ENCODE measurements at regions not wholly inside any gene's neighbourhood (a gene's known extent, or its start where the extent isn't known, plus 50 kb on each side); places are given as distances from the start of the nearest gene placed in this dataset.

DNA sequence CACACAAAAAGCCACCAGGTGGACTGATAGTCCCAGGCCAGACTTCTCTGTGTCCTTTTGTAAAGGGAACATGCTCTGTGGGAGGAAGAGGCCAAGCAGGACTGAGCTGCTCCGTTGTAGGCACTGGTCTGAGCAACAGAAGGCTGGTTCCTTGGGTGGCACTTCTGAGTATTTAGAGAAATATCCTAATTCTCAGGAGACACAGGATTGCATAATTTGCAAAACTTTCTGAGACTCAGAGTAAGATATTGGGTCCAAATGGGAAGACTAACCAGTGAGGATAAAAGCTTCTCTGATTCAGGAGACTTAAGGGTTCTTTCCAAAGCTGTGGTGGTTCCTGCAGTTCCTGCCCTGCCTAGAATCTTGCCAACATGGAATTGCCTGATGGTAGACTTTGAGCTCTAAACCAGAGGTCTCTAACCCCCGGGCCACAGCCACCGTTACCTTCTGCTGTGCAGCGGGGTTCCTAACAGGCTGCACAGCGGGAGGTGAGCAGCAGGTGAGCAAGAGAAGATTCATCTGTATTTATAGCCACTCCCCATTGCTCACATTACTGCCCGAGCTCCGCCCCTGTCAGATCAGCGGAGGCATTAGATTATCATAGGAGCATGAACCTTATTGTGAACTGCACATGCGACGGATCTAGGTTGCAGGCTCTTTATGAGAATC, 107.0 kb downstream of the OLIG3 start (continued):
- no peak for TF ChIP-seq BCL11A (IDR thresholded peaks at IDR 0.05; ENCODE audit: low read depth in 2 of 2, low read length in 2 of 2)
- no peak for TF ChIP-seq RFX5 (IDR thresholded peaks at IDR 0.05; ENCODE audit: borderline replicate concordance, low read depth, low read length)
- TF ChIP-seq, protein P1, sequence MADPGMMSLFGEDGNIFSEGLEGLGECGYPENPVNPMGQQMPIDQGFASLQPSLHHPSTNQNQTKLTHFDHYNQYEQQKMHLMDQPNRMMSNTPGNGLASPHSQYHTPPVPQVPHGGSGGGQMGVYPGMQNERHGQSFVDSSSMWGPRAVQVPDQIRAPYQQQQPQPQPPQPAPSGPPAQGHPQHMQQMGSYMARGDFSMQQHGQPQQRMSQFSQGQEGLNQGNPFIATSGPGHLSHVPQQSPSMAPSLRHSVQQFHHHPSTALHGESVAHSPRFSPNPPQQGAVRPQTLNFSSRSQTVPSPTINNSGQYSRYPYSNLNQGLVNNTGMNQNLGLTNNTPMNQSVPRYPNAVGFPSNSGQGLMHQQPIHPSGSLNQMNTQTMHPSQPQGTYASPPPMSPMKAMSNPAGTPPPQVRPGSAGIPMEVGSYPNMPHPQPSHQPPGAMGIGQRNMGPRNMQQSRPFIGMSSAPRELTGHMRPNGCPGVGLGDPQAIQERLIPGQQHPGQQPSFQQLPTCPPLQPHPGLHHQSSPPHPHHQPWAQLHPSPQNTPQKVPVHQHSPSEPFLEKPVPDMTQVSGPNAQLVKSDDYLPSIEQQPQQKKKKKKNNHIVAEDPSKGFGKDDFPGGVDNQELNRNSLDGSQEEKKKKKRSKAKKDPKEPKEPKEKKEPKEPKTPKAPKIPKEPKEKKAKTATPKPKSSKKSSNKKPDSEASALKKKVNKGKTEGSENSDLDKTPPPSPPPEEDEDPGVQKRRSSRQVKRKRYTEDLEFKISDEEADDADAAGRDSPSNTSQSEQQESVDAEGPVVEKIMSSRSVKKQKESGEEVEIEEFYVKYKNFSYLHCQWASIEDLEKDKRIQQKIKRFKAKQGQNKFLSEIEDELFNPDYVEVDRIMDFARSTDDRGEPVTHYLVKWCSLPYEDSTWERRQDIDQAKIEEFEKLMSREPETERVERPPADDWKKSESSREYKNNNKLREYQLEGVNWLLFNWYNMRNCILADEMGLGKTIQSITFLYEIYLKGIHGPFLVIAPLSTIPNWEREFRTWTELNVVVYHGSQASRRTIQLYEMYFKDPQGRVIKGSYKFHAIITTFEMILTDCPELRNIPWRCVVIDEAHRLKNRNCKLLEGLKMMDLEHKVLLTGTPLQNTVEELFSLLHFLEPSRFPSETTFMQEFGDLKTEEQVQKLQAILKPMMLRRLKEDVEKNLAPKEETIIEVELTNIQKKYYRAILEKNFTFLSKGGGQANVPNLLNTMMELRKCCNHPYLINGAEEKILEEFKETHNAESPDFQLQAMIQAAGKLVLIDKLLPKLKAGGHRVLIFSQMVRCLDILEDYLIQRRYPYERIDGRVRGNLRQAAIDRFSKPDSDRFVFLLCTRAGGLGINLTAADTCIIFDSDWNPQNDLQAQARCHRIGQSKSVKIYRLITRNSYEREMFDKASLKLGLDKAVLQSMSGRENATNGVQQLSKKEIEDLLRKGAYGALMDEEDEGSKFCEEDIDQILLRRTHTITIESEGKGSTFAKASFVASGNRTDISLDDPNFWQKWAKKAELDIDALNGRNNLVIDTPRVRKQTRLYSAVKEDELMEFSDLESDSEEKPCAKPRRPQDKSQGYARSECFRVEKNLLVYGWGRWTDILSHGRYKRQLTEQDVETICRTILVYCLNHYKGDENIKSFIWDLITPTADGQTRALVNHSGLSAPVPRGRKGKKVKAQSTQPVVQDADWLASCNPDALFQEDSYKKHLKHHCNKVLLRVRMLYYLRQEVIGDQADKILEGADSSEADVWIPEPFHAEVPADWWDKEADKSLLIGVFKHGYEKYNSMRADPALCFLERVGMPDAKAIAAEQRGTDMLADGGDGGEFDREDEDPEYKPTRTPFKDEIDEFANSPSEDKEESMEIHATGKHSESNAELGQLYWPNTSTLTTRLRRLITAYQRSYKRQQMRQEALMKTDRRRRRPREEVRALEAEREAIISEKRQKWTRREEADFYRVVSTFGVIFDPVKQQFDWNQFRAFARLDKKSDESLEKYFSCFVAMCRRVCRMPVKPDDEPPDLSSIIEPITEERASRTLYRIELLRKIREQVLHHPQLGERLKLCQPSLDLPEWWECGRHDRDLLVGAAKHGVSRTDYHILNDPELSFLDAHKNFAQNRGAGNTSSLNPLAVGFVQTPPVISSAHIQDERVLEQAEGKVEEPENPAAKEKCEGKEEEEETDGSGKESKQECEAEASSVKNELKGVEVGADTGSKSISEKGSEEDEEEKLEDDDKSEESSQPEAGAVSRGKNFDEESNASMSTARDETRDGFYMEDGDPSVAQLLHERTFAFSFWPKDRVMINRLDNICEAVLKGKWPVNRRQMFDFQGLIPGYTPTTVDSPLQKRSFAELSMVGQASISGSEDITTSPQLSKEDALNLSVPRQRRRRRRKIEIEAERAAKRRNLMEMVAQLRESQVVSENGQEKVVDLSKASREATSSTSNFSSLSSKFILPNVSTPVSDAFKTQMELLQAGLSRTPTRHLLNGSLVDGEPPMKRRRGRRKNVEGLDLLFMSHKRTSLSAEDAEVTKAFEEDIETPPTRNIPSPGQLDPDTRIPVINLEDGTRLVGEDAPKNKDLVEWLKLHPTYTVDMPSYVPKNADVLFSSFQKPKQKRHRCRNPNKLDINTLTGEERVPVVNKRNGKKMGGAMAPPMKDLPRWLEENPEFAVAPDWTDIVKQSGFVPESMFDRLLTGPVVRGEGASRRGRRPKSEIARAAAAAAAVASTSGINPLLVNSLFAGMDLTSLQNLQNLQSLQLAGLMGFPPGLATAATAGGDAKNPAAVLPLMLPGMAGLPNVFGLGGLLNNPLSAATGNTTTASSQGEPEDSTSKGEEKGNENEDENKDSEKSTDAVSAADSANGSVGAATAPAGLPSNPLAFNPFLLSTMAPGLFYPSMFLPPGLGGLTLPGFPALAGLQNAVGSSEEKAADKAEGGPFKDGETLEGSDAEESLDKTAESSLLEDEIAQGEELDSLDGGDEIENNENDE (IDR thresholded peaks at IDR 0.05; ENCODE audit: insufficient replicate concordance, low read length): no peak
- peak; percentile 94 for TF ChIP-seq TCF12 (IDR thresholded peaks at IDR 0.05; ENCODE audit: low read depth, low read length)
- peak; percentile 96 for TF ChIP-seq POLR2AphosphoS5 (IDR thresholded peaks at IDR 0.05; ENCODE audit: low read depth, low read length)
- TF ChIP-seq CREB1 (IDR thresholded peaks at IDR 0.05): no peak
- no peak for TF ChIP-seq SRF (IDR thresholded peaks at IDR 0.05; ENCODE audit: low read depth, low read length)
- TF ChIP-seq SIX5 (IDR thresholded peaks at IDR 0.05; ENCODE audit: low read depth, low read length): no peak
- TF ChIP-seq MAFK (IDR thresholded peaks at IDR 0.05; ENCODE audit: low read depth, low read length): no peak
- no peak for TF ChIP-seq NRF1 (IDR thresholded peaks at IDR 0.05; ENCODE audit: low read depth, low read length)
- TF ChIP-seq USF2 (IDR thresholded peaks at IDR 0.05; ENCODE audit: low read length): no peak

Measured in H1 (cell line).